ENCODE measurements at regions not wholly inside any gene's neighbourhood (a gene's known extent, or its start where the extent isn't known, plus 50 kb on each side); places are given as distances from the start of the nearest gene placed in this dataset.
A peak's percentile ranks its signal among the peaks of the same experiment; 100 is the strongest.

GRCh38 chr1:90139837-90140236, 144.9 kb downstream of the ZNF326 start:
- Histone ChIP-seq H3K36me3 (ENCODE audit: low read depth, missing control alignments) (no peaks in the 10 kb centered on the region), H3K27ac (no peak overlapping the region), H3K4me1 (no peaks in the 10 kb centered on the region), H3K27me3 (no peaks in the 10 kb centered on the region), H3K4me3 (no peak overlapping the region), H3K9me3 (no peaks in the 10 kb centered on the region)
- no peak for DNase-seq
- intact Hi-C loops (cut with DNase I; ENCODE audit: low total_unique reads): no loop called here
- TF ChIP-seq CTCF (IDR thresholded peaks at IDR 0.05) (no peak), POLR2A (IDR thresholded peaks at IDR 0.05) (no peak)

- Histone ChIP-seq H3K36me3 (ENCODE audit: low read depth, missing control alignments) (no peaks in the 10 kb centered on the region), H3K4me1 (no peaks in the 10 kb centered on the region), H3K27me3 (no peaks in the 10 kb centered on the region), H3K9me3 (no peaks in the 10 kb centered on the region), H3K4me3 (no peak overlapping the region), H3K27ac (no peak overlapping the region)
- intact Hi-C loops (cut with DNase I; ENCODE audit: low total_unique reads): no loop called here
- TF ChIP-seq CTCF (IDR thresholded peaks at IDR 0.05) (no peak), POLR2A (IDR thresholded peaks at IDR 0.05) (no peak)
- WGBS, 2 donors: 31 to 42% methylated on average over 3 of the region's 3 CpGs
- DNase-seq: no peak
Observed at GRCh38 chr1:90135286-90135685, 140.4 kb downstream of the ZNF326 start.

- intact Hi-C loops (cut with DNase I; ENCODE audit: low total_unique reads): no loop called here
- DNase-seq: no peak
- Histone ChIP-seq H3K36me3 (ENCODE audit: low read depth, missing control alignments) (no peaks in the 10 kb centered on the region), H3K4me1 (no peaks in the 10 kb centered on the region), H3K27ac (no peak overlapping the region), H3K4me3 (no peak overlapping the region), H3K9me3 (no peaks in the 10 kb centered on the region), H3K27me3 (no peaks in the 10 kb centered on the region)
- WGBS, 2 donors: 51 to 55% methylated on average over 6 of the region's 6 CpGs
- TF ChIP-seq POLR2A (IDR thresholded peaks at IDR 0.05) (no peak), CTCF (IDR thresholded peaks at IDR 0.05) (no peak)
Observed at GRCh38 chr1:90134175-90134955, 139.5 kb downstream of the ZNF326 start.

- Histone ChIP-seq H3K4me1 (no peaks in the 10 kb centered on the region), H3K36me3 (ENCODE audit: low read depth, missing control alignments) (no peaks in the 10 kb centered on the region), H3K4me3 (no peak overlapping the region), H3K9me3 (no peaks in the 10 kb centered on the region), H3K27ac (no peak overlapping the region), H3K27me3 (no peaks in the 10 kb centered on the region)
- intact Hi-C loops (cut with DNase I; ENCODE audit: low total_unique reads): no loop called here
- no peak for TF ChIP-seq POLR2A (IDR thresholded peaks at IDR 0.05)
- TF ChIP-seq CTCF (IDR thresholded peaks at IDR 0.05): peak in 1 of 3 experiments; percentile 7
- peak; percentile 21 for DNase-seq
- 30 to 35% methylated on average over 2 of the region's 2 CpGs for WGBS, 2 donors
Observed at GRCh38 chr1:90133133-90133532, 138.2 kb downstream of the ZNF326 start.

- Histone ChIP-seq H3K27me3 (no peaks in the 10 kb centered on the region), H3K4me1 (no peaks in the 10 kb centered on the region), H3K9me3 (no peaks in the 10 kb centered on the region), H3K4me3 (no peak overlapping the region), H3K36me3 (ENCODE audit: low read depth, missing control alignments) (no peaks in the 10 kb centered on the region), H3K27ac (no peak overlapping the region)
- no peak for DNase-seq
- intact Hi-C loops (cut with DNase I; ENCODE audit: low total_unique reads): no loop called here
- TF ChIP-seq CTCF (IDR thresholded peaks at IDR 0.05): no peak
- TF ChIP-seq POLR2A (IDR thresholded peaks at IDR 0.05): no peak
- WGBS, 2 donors: 55 to 58% methylated on average over 1 of the region's 1 CpG
Observed at GRCh38 chr1:90132306-90132705, 137.4 kb downstream of the ZNF326 start.
